SK-N-SH treated with all-trans-retinoic acid at 6 μM for 48 hours (cell line): ENCODE measurements at regions not wholly inside any gene's neighbourhood (a gene's known extent, or its start where the extent isn't known, plus 50 kb on each side); places are given as distances from the start of the nearest gene placed in this dataset.

ENCODE experiments used
- BACH2 ChIP-seq: fragments of 250-450 bp; sonication (Bioruptor Pico); IDR thresholded peaks from 2 replicates; pipeline ENCODE4 v1.9.0; 2021; ENCODE audit warnings: mild to moderate bottlenecking, borderline replicate concordance
- OSR1 ChIP-seq: fragments of 250-450 bp; sonication (Bioruptor Pico); IDR thresholded peaks from 2 replicates; pipeline ENCODE4 v1.8.0; 2022; ENCODE audit warnings: moderate library complexity, mild to moderate bottlenecking, inconsistent platforms
- PATZ1 ChIP-seq: fragments of 250-450 bp; sonication (Bioruptor Pico); IDR thresholded peaks from 2 replicates; pipeline ENCODE4 v1.8.0; 2020; ENCODE audit warnings: mild to moderate bottlenecking, moderate library complexity, borderline replicate concordance
- PPARA ChIP-seq: fragments of 250-450 bp; sonication (Bioruptor Pico); IDR thresholded peaks from 2 replicates; pipeline ENCODE4 v1.5.0; 2020; ENCODE audit warnings: mild to moderate bottlenecking, borderline replicate concordance
- SNAI2 ChIP-seq: fragments of 250-450 bp; sonication (Bioruptor Pico); IDR thresholded peaks from 2 replicates; pipeline ENCODE4 v1.5.0; 2020; ENCODE audit warnings: mild to moderate bottlenecking, moderate library complexity

GRCh38 chr18:53862921-53863320, 361.5 kb downstream of the MBD2 start:
- TF ChIP-seq PPARA (CRISPR knock-in tag) (no peak), SNAI2 (no peak), BACH2 (CRISPR knock-in tag) (no peak), PATZ1 (no peak), OSR1 (CRISPR knock-in tag) (no peak)
